ENCODE measurements at regions not wholly inside any gene's neighbourhood (a gene's known extent, or its start where the extent isn't known, plus 50 kb on each side); places are given as distances from the start of the nearest gene placed in this dataset.

DNA sequence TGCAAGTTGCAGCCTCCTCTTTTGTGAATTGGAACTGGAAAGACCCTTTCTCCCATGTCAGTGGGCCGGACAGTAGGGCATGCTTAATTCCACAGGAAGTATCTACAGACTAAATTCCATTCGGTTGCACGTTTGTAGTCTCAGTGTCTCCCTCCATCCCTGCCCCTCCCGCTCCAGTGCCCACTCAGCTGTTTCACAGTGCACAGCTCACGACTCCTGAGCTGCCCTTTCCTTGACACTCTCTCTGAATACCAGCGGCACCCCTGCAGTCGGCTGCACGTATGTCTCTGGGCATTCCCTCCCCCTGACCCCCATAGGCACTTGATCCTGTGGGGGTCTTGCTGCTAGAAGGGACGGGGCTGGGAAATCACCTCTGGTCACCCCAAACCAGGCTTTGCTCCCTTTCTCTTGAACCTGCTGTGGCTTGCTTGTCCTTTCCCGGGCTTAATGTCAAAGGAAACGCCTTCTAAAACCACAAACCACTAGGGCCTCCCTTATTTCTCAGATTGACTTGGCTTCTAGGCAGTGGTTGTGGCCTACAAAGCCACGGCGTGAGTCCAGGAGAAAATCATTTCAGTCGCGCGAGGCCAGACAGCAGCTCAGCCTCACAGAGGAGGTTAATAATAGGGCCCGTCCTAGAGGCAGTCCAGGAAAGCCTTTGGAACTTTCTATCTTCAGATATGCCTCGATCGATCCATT lies 365.3 kb upstream of the PROX1 start:
- 35% methylated on average over 16 of the region's 19 CpGs for WGBS (ENCODE audit: low lambda C conversion rate)

More for the DNA sequence above, 365.3 kb upstream of the PROX1 start:
- no peaks in the 10 kb centered on the region for H3K9me3 ChIP-seq
- DNase-seq, result no peak
- H2AFZ ChIP-seq (ENCODE audit: low read depth), result no peak overlapping the region
- TF ChIP-seq, protein P1, sequence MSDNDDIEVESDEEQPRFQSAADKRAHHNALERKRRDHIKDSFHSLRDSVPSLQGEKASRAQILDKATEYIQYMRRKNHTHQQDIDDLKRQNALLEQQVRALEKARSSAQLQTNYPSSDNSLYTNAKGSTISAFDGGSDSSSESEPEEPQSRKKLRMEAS (IDR thresholded peaks at IDR 0.05; ENCODE audit: low read depth), result no peak
- TF ChIP-seq NFIC (IDR thresholded peaks at IDR 0.05; ENCODE audit: borderline replicate concordance) (no peak), MXI1 (IDR thresholded peaks at IDR 0.05; ENCODE audit: low read depth, low read length) (no peak), EP300 (IDR thresholded peaks at IDR 0.05; ENCODE audit: borderline replicate concordance in 1 of 2, low read depth in 1 of 2, low read length in 1 of 2) (no peak), JUND (IDR thresholded peaks at IDR 0.05) (no peak), SMC3 (IDR thresholded peaks at IDR 0.05; ENCODE audit: low read depth, low read length) (no peak), ZBTB33 (IDR thresholded peaks at IDR 0.05; ENCODE audit: borderline replicate concordance, low read depth) (no peak), FOSL2 (IDR thresholded peaks at IDR 0.05; ENCODE audit: borderline replicate concordance, low read depth) (no peak), TEAD4 (IDR thresholded peaks at IDR 0.05; ENCODE audit: borderline replicate concordance, insufficient read depth) (no peak), TCF12 (IDR thresholded peaks at IDR 0.05) (no peak), RCOR1 (IDR thresholded peaks at IDR 0.05; ENCODE audit: low read length) (no peak), YY1 (IDR thresholded peaks at IDR 0.05; ENCODE audit: low read depth) (no peak), TAF1 (IDR thresholded peaks at IDR 0.05; ENCODE audit: borderline replicate concordance, low read depth, low read length) (no peak), RFX5 (IDR thresholded peaks at IDR 0.05; ENCODE audit: low read length) (no peak), SIN3A (IDR thresholded peaks at IDR 0.05; ENCODE audit: borderline replicate concordance, low read depth, low read length) (no peak), NRF1 (IDR thresholded peaks at IDR 0.05; ENCODE audit: low read depth, low read length) (no peak)
- TF ChIP-seq, protein P2, sequence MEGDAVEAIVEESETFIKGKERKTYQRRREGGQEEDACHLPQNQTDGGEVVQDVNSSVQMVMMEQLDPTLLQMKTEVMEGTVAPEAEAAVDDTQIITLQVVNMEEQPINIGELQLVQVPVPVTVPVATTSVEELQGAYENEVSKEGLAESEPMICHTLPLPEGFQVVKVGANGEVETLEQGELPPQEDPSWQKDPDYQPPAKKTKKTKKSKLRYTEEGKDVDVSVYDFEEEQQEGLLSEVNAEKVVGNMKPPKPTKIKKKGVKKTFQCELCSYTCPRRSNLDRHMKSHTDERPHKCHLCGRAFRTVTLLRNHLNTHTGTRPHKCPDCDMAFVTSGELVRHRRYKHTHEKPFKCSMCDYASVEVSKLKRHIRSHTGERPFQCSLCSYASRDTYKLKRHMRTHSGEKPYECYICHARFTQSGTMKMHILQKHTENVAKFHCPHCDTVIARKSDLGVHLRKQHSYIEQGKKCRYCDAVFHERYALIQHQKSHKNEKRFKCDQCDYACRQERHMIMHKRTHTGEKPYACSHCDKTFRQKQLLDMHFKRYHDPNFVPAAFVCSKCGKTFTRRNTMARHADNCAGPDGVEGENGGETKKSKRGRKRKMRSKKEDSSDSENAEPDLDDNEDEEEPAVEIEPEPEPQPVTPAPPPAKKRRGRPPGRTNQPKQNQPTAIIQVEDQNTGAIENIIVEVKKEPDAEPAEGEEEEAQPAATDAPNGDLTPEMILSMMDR (IDR thresholded peaks at IDR 0.05), result no peak
- TF ChIP-seq, protein P3, sequence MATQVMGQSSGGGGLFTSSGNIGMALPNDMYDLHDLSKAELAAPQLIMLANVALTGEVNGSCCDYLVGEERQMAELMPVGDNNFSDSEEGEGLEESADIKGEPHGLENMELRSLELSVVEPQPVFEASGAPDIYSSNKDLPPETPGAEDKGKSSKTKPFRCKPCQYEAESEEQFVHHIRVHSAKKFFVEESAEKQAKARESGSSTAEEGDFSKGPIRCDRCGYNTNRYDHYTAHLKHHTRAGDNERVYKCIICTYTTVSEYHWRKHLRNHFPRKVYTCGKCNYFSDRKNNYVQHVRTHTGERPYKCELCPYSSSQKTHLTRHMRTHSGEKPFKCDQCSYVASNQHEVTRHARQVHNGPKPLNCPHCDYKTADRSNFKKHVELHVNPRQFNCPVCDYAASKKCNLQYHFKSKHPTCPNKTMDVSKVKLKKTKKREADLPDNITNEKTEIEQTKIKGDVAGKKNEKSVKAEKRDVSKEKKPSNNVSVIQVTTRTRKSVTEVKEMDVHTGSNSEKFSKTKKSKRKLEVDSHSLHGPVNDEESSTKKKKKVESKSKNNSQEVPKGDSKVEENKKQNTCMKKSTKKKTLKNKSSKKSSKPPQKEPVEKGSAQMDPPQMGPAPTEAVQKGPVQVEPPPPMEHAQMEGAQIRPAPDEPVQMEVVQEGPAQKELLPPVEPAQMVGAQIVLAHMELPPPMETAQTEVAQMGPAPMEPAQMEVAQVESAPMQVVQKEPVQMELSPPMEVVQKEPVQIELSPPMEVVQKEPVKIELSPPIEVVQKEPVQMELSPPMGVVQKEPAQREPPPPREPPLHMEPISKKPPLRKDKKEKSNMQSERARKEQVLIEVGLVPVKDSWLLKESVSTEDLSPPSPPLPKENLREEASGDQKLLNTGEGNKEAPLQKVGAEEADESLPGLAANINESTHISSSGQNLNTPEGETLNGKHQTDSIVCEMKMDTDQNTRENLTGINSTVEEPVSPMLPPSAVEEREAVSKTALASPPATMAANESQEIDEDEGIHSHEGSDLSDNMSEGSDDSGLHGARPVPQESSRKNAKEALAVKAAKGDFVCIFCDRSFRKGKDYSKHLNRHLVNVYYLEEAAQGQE (IDR thresholded peaks at IDR 0.05; ENCODE audit: low read depth, low read length), result no peak
- H3K9ac ChIP-seq, result no peak overlapping the region
- H3K36me3 ChIP-seq (replicated peaks in 1 of 2; ENCODE audit: control insufficient read depth in 1 of 2, insufficient read depth in 2 of 2, low read length in 1 of 2), result no peaks in the 10 kb centered on the region
- H3K4me3 ChIP-seq (ENCODE audit: low read depth in 2 of 2, low read length in 1 of 2), result no peak overlapping the region
- H3K27ac ChIP-seq (ENCODE audit: low read depth in 2 of 2, low read length in 1 of 2), result no peak overlapping the region
- ChIA-PET CTCF (no interaction called here), POLR2A (no interaction called here)
- no peak overlapping the region for H3K4me2 ChIP-seq
- no peaks in the 10 kb centered on the region for H3K79me2 ChIP-seq (ENCODE audit: insufficient read depth)
- H3K9me2 ChIP-seq, result no peaks in the 10 kb centered on the region
- H4K20me1 ChIP-seq (ENCODE audit: insufficient read depth), result no peaks in the 10 kb centered on the region
- no peaks in the 10 kb centered on the region for H3F3A ChIP-seq (replicated peaks; ENCODE audit: insufficient read depth)
- no peaks in the 10 kb centered on the region for H3K4me1 ChIP-seq (ENCODE audit: control insufficient read depth in 1 of 2, insufficient read depth in 2 of 2, low read depth in 1 of 2, low read length in 1 of 2)
- H3K27me3 ChIP-seq (ENCODE audit: insufficient read depth), result no peaks in the 10 kb centered on the region

All from SK-N-SH (cell line).